H1 (cell line): ENCODE measurements at regions not wholly inside any gene's neighbourhood (a gene's known extent, or its start where the extent isn't known, plus 50 kb on each side); places are given as distances from the start of the nearest gene placed in this dataset.

Experiments used
- CTCF ChIA-PET: fragments of 300-600 bp; sonication (Branson Sonifier 250); formaldehyde crosslinking; loops from one replicate; lab custom pipeline; 2021; ENCODE audit not compliant: partially characterized antibody; lab: Charles Lee
- POLR2A ChIA-PET: fragments of 300-600 bp; sonication (Branson Sonifier 250); formaldehyde crosslinking; loops from one replicate; lab custom pipeline; 2021; ENCODE audit warnings: inconsistent platforms; ENCODE audit not compliant: partially characterized antibody; lab: Charles Lee
- DNase-seq, 2 experiments: peaks; one replicate each; pipeline versions ENCODE4 v3.0.0 to v3.0.0-alpha.2; 2010 to 2022; ENCODE audit warnings: low spot score in 2 of 2, low read depth in 1 of 2, mixed read lengths in 1 of 2
- FAIRE-seq: peaks from 2 replicates; lab custom pipeline; 2011; peaks lifted over from hg19 to GRCh38; lab: Jason Lieb, UNC
- H2AFZ ChIP-seq: 2 replicates; pipeline ENCODE4 v1.8.1; 2012; ENCODE audit warnings: low read length, inconsistent platforms
- H2AK5ac ChIP-seq: 2 replicates; pipeline ENCODE4 v1.6.1; 2013; ENCODE audit warnings: low read depth, low read length
- H2BK120ac ChIP-seq: replicated peaks from 2 replicates; pipeline ENCODE3; 2013; ENCODE audit warnings: low read depth, low read length, inconsistent platforms
- H2BK12ac ChIP-seq: 2 replicates; pipeline ENCODE4 v1.6.1; 2013; ENCODE audit warnings: low read depth, low read length
- H2BK15ac ChIP-seq: 2 replicates; pipeline ENCODE4 v1.6.1; 2013; ENCODE audit warnings: low read length
- H2BK20ac ChIP-seq: 2 replicates; pipeline ENCODE4 v1.6.1; 2013; ENCODE audit warnings: low read length
- H2BK5ac ChIP-seq: 2 replicates; pipeline ENCODE4 v1.6.1; 2013; ENCODE audit warnings: low read depth, low read length
- H3K14ac ChIP-seq: 2 replicates; pipeline ENCODE4 v1.6.1; 2013; ENCODE audit warnings: inconsistent platforms; ENCODE audit not compliant: insufficient read length
- H3K18ac ChIP-seq: 2 replicates; pipeline ENCODE4 v1.6.1; 2013; ENCODE audit warnings: low read length; ENCODE audit errors: extremely low read depth
- H3K23ac ChIP-seq: 2 replicates; pipeline ENCODE4 v1.6.1; 2013; ENCODE audit warnings: inconsistent platforms; ENCODE audit not compliant: insufficient read length
- H3K23me2 ChIP-seq: 2 replicates; pipeline ENCODE4 v1.6.1; 2013; ENCODE audit warnings: low read depth, low read length
- H3K27ac ChIP-seq: 2 replicates; pipeline ENCODE4 v1.6.1; 2011; ENCODE audit warnings: low read depth, low read length, inconsistent platforms
- H3K27me3 ChIP-seq, 4 experiments: replicated peaks in 1 of 4; 1 replicate in 1 of 4; 2 replicates in 3 of 4; pipeline versions ENCODE4 v1.6.1 to v1.8.1; 2011 to 2013; ENCODE audit warnings: low read length in 3 of 4, mild to moderate bottlenecking in 3 of 4, inconsistent platforms in 2 of 4, mixed read lengths in 2 of 4, moderate library complexity in 1 of 4; ENCODE audit not compliant: control insufficient read depth in 3 of 4, insufficient read depth in 3 of 4; ENCODE audit errors: extremely low read depth in 1 of 4
- H3K36me3 ChIP-seq, 4 experiments: 2 replicates each; pipeline versions ENCODE4 v1.6.1 to v1.8.1; 2011 to 2013; ENCODE audit warnings: mild to moderate bottlenecking in 4 of 4, low read length in 3 of 4, moderate library complexity in 2 of 4, control low read depth in 1 of 4, inconsistent platforms in 1 of 4; ENCODE audit not compliant: insufficient read depth in 4 of 4, control insufficient read depth in 2 of 4
- H3K4ac ChIP-seq: replicated peaks from 2 replicates; pipeline ENCODE3; 2013; ENCODE audit warnings: low read length, low read depth, mixed read lengths, inconsistent platforms; ENCODE audit not compliant: insufficient read length
- H3K4me1 ChIP-seq, 4 experiments: replicated peaks in 1 of 4; 1 replicate in 1 of 4; 2 replicates in 3 of 4; pipeline versions ENCODE4 v1.6.1 to v1.8.1; 2011 to 2013; ENCODE audit warnings: low read length in 3 of 4, inconsistent platforms in 2 of 4, mixed read lengths in 1 of 4; ENCODE audit not compliant: insufficient read depth in 4 of 4, control insufficient read depth in 3 of 4
- H3K4me2 ChIP-seq, 2 experiments: 2 replicates each; pipeline versions ENCODE4 v1.6.1 to v1.8.1; 2011 to 2013; ENCODE audit warnings: low read depth in 2 of 2, low read length in 2 of 2, control low read depth in 1 of 2, inconsistent platforms in 1 of 2, mild to moderate bottlenecking in 1 of 2; ENCODE audit not compliant: insufficient read depth in 1 of 2
- H3K4me3 ChIP-seq, 4 experiments: fragments of 200-600, 300-600 bp in 1 of 4; sonication (generic), shearing (Covaris generic), sonication (Bioruptor Twin) in 1 of 4; 2 replicates each; pipeline versions ENCODE4 v1.5.1 to v1.8.1; 2011 to 2016; ENCODE audit warnings: low read length in 4 of 4, low read depth in 3 of 4, control low read depth in 2 of 4, inconsistent platforms in 2 of 4, mild to moderate bottlenecking in 2 of 4, mixed read lengths in 1 of 4, moderate library complexity in 1 of 4; ENCODE audit not compliant: insufficient read depth in 2 of 4; ENCODE audit errors: extremely low read depth in 1 of 4
- H3K56ac ChIP-seq: replicated peaks from 2 replicates; pipeline ENCODE3; 2013; ENCODE audit warnings: low read depth, mild to moderate bottlenecking, mixed read lengths, low read length, inconsistent platforms; ENCODE audit not compliant: insufficient read length
- H3K79me1 ChIP-seq: 2 replicates; pipeline ENCODE4 v1.6.1; 2013; ENCODE audit warnings: low read depth, low read length, control low read depth
- H3K79me2 ChIP-seq, 2 experiments: 2 replicates each; pipeline versions ENCODE4 v1.6.1 to v1.8.1; 2012 to 2013; ENCODE audit warnings: low read length in 2 of 2, mild to moderate bottlenecking in 2 of 2, inconsistent platforms in 1 of 2; ENCODE audit not compliant: insufficient read depth in 2 of 2, control insufficient read depth in 1 of 2
- H3K9ac ChIP-seq, 4 experiments: replicated peaks in 1 of 4; 1 replicate in 1 of 4; 2 replicates in 3 of 4; pipeline versions ENCODE4 v1.6.1 to v1.8.1; 2011 to 2013; ENCODE audit warnings: low read depth in 3 of 4, low read length in 3 of 4, control low read depth in 2 of 4, mild to moderate bottlenecking in 2 of 4, moderate library complexity in 2 of 4, inconsistent platforms in 1 of 4; ENCODE audit errors: extremely low read depth in 1 of 4
- H3K9me3 ChIP-seq, 2 experiments: 2 replicates each; pipeline versions ENCODE4 v1.6.1 to v1.8.1; 2012 to 2013; ENCODE audit warnings: mild to moderate bottlenecking in 2 of 2, moderate library complexity in 2 of 2, control low read depth in 1 of 2, inconsistent platforms in 1 of 2, low read depth in 1 of 2, low read length in 1 of 2, mixed read lengths in 1 of 2; ENCODE audit not compliant: insufficient read depth in 2 of 2
- H4K20me1 ChIP-seq, 2 experiments: replicated peaks in 1 of 2; 2 replicates each; pipeline versions ENCODE3 to v1.8.1; 2011 to 2013; ENCODE audit warnings: inconsistent platforms in 2 of 2, low read length in 2 of 2, mild to moderate bottlenecking in 1 of 2; ENCODE audit not compliant: insufficient read depth in 2 of 2, control insufficient read depth in 1 of 2
- H4K5ac ChIP-seq: 2 replicates; pipeline ENCODE4 v1.6.1; 2013; ENCODE audit warnings: low read length, low read depth, mixed read lengths, inconsistent platforms; ENCODE audit not compliant: insufficient read length
- H4K8ac ChIP-seq: 2 replicates; pipeline ENCODE4 v1.8.0; 2013; ENCODE audit warnings: mild to moderate bottlenecking, moderate library complexity, low read length, inconsistent platforms; ENCODE audit not compliant: insufficient read depth; ENCODE audit errors: extremely low read depth
- H4K91ac ChIP-seq: replicated peaks from 2 replicates; pipeline ENCODE3; 2013; ENCODE audit warnings: low read length, mixed read lengths, inconsistent platforms; ENCODE audit not compliant: insufficient read length
- RXRA ChIP-seq: IDR thresholded peaks from 2 replicates; pipeline ENCODE4 v1.6.1; 2011; ENCODE audit warnings: low read depth, mild to moderate bottlenecking, low read length, moderate library complexity; ENCODE audit not compliant: insufficient read depth
- TEAD4 ChIP-seq: IDR thresholded peaks from 2 replicates; pipeline ENCODE4 v1.6.1; 2012; ENCODE audit warnings: low read depth, low read length, inconsistent platforms, mixed read lengths
- ZNF274 ChIP-seq: IDR thresholded peaks from 2 replicates; pipeline ENCODE4 v1.7.0; 2012; ENCODE audit warnings: low read length, borderline replicate concordance; ENCODE audit errors: extremely low read depth
- WGBS, 2 experiments: shearing (Covaris generic) in 1 of 2; methylation state at CpG; one replicate each; pipeline versions ENCODE4 v1.1.6 to v1.1.7; 2013 to 2015; ENCODE audit warnings: low lambda C conversion rate in 2 of 2, mixed read lengths in 2 of 2, inconsistent platforms in 1 of 2, low coverage in 1 of 2, missing lambda C conversion rate in 1 of 2; ENCODE audit not compliant: insufficient replicate concordance in 2 of 2, insufficient coverage in 1 of 2, insufficient read length in 1 of 2; ENCODE audit errors: extremely low coverage in 1 of 2, missing lambda C conversion rate in 1 of 2; 5-methylcytosine and 5-hydroxymethylcytosine counted together
- TF ChIP-seq, protein P1 (sequence below): IDR thresholded peaks from 2 replicates; pipeline ENCODE4 v1.6.1; 2011; ENCODE audit warnings: low read length, improper control_type of control experiment

DNA sequence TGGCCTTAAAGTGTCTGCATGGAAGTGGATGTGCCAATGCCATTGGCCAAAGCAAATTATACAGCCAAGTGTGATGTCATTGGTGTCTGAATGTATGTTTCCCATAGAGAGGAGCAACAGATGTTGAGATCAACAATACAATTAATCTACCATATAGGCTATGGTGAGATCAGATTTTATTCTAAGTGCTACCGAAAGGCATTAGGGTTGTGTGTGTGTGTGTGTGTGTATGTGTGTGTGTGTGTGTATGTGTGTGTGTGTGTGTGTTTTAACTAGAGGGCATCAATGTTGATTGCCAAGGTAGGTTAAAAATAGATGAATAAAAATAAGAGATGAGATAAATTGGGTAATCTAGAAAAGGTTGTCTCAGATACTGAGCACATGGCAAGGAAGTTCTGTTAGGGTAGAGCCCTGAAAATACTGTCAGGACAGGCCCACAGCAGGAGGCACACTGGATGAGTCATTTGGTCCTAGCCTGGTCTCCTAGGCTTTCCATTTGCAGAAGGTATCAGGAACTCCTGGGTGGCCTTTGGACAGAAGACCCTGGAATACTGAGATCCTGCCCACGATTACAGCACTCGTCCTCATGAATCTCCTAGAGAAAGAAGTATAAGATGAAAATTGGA is 446.0 kb upstream of the PODXL start:
- Histone ChIP-seq H3K9ac (no peak overlapping the region), H3K18ac (no peak overlapping the region), H3K23ac (no peak overlapping the region), H3K14ac (no peak overlapping the region), H3K56ac (no peak overlapping the region), H2AK5ac (no peak overlapping the region), H3K27me3 (no peaks in the 10 kb centered on the region), H3K36me3 (no peaks in the 10 kb centered on the region), H4K8ac (no peak overlapping the region), H4K20me1 (no peaks in the 10 kb centered on the region), H3K79me1 (no peaks in the 10 kb centered on the region), H3K23me2 (no peaks in the 10 kb centered on the region; the same call in 1 of the 2 replicates), H4K91ac (no peak overlapping the region)
- 81% methylated on average over 3 of the region's 3 CpGs; no CpG with 5 or more reads in 1 of the 2 experiments for WGBS, 2 experiments
- no peak for DNase-seq
- POLR2A ChIA-PET = no interaction called here
- TF ChIP-seq, protein P1, sequence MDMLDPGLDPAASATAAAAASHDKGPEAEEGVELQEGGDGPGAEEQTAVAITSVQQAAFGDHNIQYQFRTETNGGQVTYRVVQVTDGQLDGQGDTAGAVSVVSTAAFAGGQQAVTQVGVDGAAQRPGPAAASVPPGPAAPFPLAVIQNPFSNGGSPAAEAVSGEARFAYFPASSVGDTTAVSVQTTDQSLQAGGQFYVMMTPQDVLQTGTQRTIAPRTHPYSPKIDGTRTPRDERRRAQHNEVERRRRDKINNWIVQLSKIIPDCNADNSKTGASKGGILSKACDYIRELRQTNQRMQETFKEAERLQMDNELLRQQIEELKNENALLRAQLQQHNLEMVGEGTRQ = no peak
- TF ChIP-seq ZNF274 = no peak
- TF ChIP-seq TEAD4 = no peak
- TF ChIP-seq RXRA = no peak
- TF ChIP-seq, all 59 proteins: peak for 0
- CTCF ChIA-PET = interaction anchor here (0.8 to 1.8 kb wide), 4 partner anchors 53 to 247 kb away, joined by 3 to 4 read pairs (median 3); no protein-coding TSS in a partner anchor
- H3K4me1 ChIP-seq = no peaks in the 10 kb centered on the region
- no peak overlapping the region for H2BK20ac ChIP-seq
- no peak overlapping the region for H2AFZ ChIP-seq
- no peaks in the 10 kb centered on the region for H3K9me3 ChIP-seq
- no peak overlapping the region for H2BK120ac ChIP-seq
- no peak overlapping the region for H2BK12ac ChIP-seq
- H2BK5ac ChIP-seq = no peak overlapping the region
- H4K5ac ChIP-seq = no peak overlapping the region
- no peak overlapping the region for H2BK15ac ChIP-seq
- no peak overlapping the region for H3K4me3 ChIP-seq
- H3K4me2 ChIP-seq = no peak overlapping the region
- H3K4ac ChIP-seq = no peak overlapping the region
- no peak overlapping the region for H3K27ac ChIP-seq
- no peak for FAIRE-seq
- H3K79me2 ChIP-seq = no peaks in the 10 kb centered on the region
